ENCODE measurements at regions not wholly inside any gene's neighbourhood (a gene's known extent, or its start where the extent isn't known, plus 50 kb on each side); places are given as distances from the start of the nearest gene placed in this dataset.
"Not testable (repeated sequence)": the region's sequence is repeated elsewhere in the genome, so short reads cannot be mapped to it uniquely, and the experiment has no call there.

GRCh38 chr15:53910236-53910849, 67.9 kb upstream of the UNC13C start:
- Histone ChIP-seq H3K27me3 (no peaks in the 10 kb centered on the region), H3K27ac (peak overlapping the region; percentile 18), H3K9me3 (no peaks in the 10 kb centered on the region), H3K4me3 (peak overlapping the region; percentile 5), H3K36me3 (no peaks in the 10 kb centered on the region), H3K4me1 (peaks cover 3% of the 10 kb centered on the region)
- WGBS = 38% methylated on average over 12 of the region's 12 CpGs
- DNase-seq (ENCODE audit: low spot score in 2 of 2) = no peak
- no peak for TF ChIP-seq POLR2AphosphoS5 (IDR thresholded peaks at IDR 0.05)
- no peak for TF ChIP-seq CTCF (IDR thresholded peaks at IDR 0.05)
- TF ChIP-seq EP300 (IDR thresholded peaks at IDR 0.05) = no peak
- TF ChIP-seq POLR2A (IDR thresholded peaks at IDR 0.05) = no peak

- Histone ChIP-seq H3K27me3 (no peaks in the 10 kb centered on the region), H3K9me3 (no peaks in the 10 kb centered on the region), H3K36me3 (no peaks in the 10 kb centered on the region), H3K4me3 (no peak overlapping the region), H3K27ac (no peak overlapping the region), H3K4me1 (no peaks in the 10 kb centered on the region)
- DNase-seq (ENCODE audit: low spot score in 2 of 2) = no peak
- 76% methylated on average over 1 of the region's 1 CpG for WGBS
- TF ChIP-seq EP300 (IDR thresholded peaks at IDR 0.05) (no peak), CTCF (IDR thresholded peaks at IDR 0.05) (no peak), POLR2AphosphoS5 (IDR thresholded peaks at IDR 0.05) (no peak), POLR2A (IDR thresholded peaks at IDR 0.05) (no peak)
These were observed 75.1 kb upstream of the UNC13C start for GRCh38 chr15:53903129-53903528.

- H3K4me1 ChIP-seq; H3K27me3 ChIP-seq; H3K27ac ChIP-seq; H3K36me3 ChIP-seq; H3K4me3 ChIP-seq; H3K9me3 ChIP-seq; DNase-seq (ENCODE audit: low spot score in 2 of 2): not testable (repeated sequence)
- 83% methylated on average over 1 of the region's 2 CpGs for WGBS
These were observed 84.8 kb upstream of the UNC13C start for GRCh38 chr15:53893468-53893867.

- not testable (repeated sequence) for H3K36me3 ChIP-seq; H3K4me3 ChIP-seq; H3K4me1 ChIP-seq; DNase-seq (ENCODE audit: low spot score in 2 of 2); H3K27ac ChIP-seq; H3K9me3 ChIP-seq; H3K27me3 ChIP-seq
- 54% methylated on average over 3 of the region's 3 CpGs for whole genome bisulfite sequencing
These were observed 86.4 kb upstream of the UNC13C start for GRCh38 chr15:53891862-53892261.

- no peak overlapping the region for H3K4me3 ChIP-seq
- no peaks in the 10 kb centered on the region for H3K4me1 ChIP-seq
- H3K36me3 ChIP-seq = no peaks in the 10 kb centered on the region
- DNase-seq (ENCODE audit: low spot score in 2 of 2) = no peak
- no peak overlapping the region for H3K27ac ChIP-seq
- TF ChIP-seq POLR2A (IDR thresholded peaks at IDR 0.05) (no peak), POLR2AphosphoS5 (IDR thresholded peaks at IDR 0.05) (no peak), CTCF (IDR thresholded peaks at IDR 0.05) (no peak), EP300 (IDR thresholded peaks at IDR 0.05) (no peak)
- H3K27me3 ChIP-seq = no peaks in the 10 kb centered on the region
- peaks cover 7% of the 10 kb centered on the region for H3K9me3 ChIP-seq
- 45% methylated on average over 2 of the region's 2 CpGs for WGBS
These were observed 93.8 kb upstream of the UNC13C start for GRCh38 chr15:53884441-53884840.

- Histone ChIP-seq H3K27me3 (no peaks in the 10 kb centered on the region), H3K9me3 (no peaks in the 10 kb centered on the region), H3K4me1 (no peaks in the 10 kb centered on the region), H3K36me3 (no peaks in the 10 kb centered on the region), H3K4me3 (no peak overlapping the region), H3K27ac (no peak overlapping the region)
- TF ChIP-seq EP300 (IDR thresholded peaks at IDR 0.05) = no peak
- no peak for TF ChIP-seq CTCF (IDR thresholded peaks at IDR 0.05)
- TF ChIP-seq POLR2A (IDR thresholded peaks at IDR 0.05) = no peak
- 29% methylated on average over 1 of the region's 1 CpG for WGBS
- no peak for DNase-seq (ENCODE audit: low spot score in 2 of 2)
These were observed 95.9 kb upstream of the UNC13C start for GRCh38 chr15:53882311-53882710.
